Esophagus (tissue), 2 donors: ENCODE measurements at regions not wholly inside any gene's neighbourhood (a gene's known extent, or its start where the extent isn't known, plus 50 kb on each side); places are given as distances from the start of the nearest gene placed in this dataset.

Experiments
- H3K27ac ChIP-seq, 2 donors: one replicate each; pipeline ENCODE4 v1.5.1; 2013; ENCODE audit warnings: low read depth in 2 of 2, mild to moderate bottlenecking in 2 of 2, inconsistent platforms in 1 of 2, low read length in 1 of 2, moderate library complexity in 1 of 2
- H3K27me3 ChIP-seq, 2 donors: one replicate each; pipeline ENCODE4 v1.6.1; 2013; ENCODE audit warnings: low read length in 2 of 2, control low read depth in 1 of 2, mild to moderate bottlenecking in 1 of 2; ENCODE audit not compliant: insufficient read depth in 2 of 2, control insufficient read depth in 1 of 2
- H3K36me3 ChIP-seq, 2 donors: one replicate each; pipeline ENCODE4 v1.6.1; 2013; ENCODE audit warnings: low read length in 1 of 2; ENCODE audit not compliant: control insufficient read depth in 2 of 2, insufficient read depth in 2 of 2
- H3K4me1 ChIP-seq, 2 donors: one replicate each; pipeline ENCODE4 v1.6.1; 2013; ENCODE audit warnings: low read length in 1 of 2; ENCODE audit not compliant: control insufficient read depth in 2 of 2, insufficient read depth in 2 of 2
- H3K4me3 ChIP-seq, 2 donors: one replicate each; pipeline ENCODE4 v1.5.1; 2013; ENCODE audit warnings: low read length in 2 of 2, mild to moderate bottlenecking in 2 of 2, low read depth in 1 of 2, moderate library complexity in 1 of 2
- H3K9me3 ChIP-seq, 2 donors: one replicate each; pipeline ENCODE4 v1.6.1; 2013; ENCODE audit warnings: mild to moderate bottlenecking in 2 of 2, low read depth in 1 of 2, low read length in 1 of 2, moderate library complexity in 1 of 2; ENCODE audit not compliant: control insufficient read depth in 2 of 2, insufficient read depth in 1 of 2
- WGBS, 2 donors: extraction: QIAGEN DNeasy Blood & Tissue Kit; methylation state at CpG; one replicate each; pipeline ENCODE4 v1.1.7; 2013; 5-methylcytosine and 5-hydroxymethylcytosine counted together
- donor health status: healthy with polysubstance abuse.
- donor health status: Bipolar disorder and iron deficiency.

DNA sequence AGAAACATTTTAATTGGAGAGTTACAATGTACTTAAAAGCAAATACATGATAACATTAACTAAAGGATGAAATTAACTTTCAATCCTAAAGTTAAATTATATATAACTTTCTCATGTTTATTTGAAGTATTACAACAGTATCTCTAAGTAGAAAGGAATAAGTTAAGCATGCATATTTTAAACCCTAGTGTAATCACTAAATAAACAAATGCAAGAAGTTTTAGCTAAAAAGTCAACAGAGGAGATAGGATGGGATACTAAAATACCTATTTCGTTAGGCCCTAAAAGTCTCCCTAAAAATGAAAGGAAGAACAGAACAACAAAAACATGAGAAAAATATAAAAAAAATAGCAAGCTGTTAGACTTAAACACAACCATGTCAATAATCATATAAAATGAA is 361.3 kb upstream of the THBS1 start:
- Histone ChIP-seq H3K27me3 (no peaks in the 10 kb centered on the region), H3K27ac (no peak overlapping the region), H3K4me3 (no peak overlapping the region), H3K4me1 (no peaks in the 10 kb centered on the region), H3K36me3 (no peaks in the 10 kb centered on the region), H3K9me3 (no peaks in the 10 kb centered on the region)
- 63 to 70% methylated on average over 1 of the region's 1 CpG for WGBS, 2 donors

- no peak overlapping the region for H3K27ac ChIP-seq
- no peak overlapping the region for H3K4me3 ChIP-seq
- no peaks in the 10 kb centered on the region for H3K27me3 ChIP-seq
- H3K9me3 ChIP-seq: no peaks in the 10 kb centered on the region
- no peaks in the 10 kb centered on the region for H3K4me1 ChIP-seq
- WGBS, 2 donors: 75 to 84% methylated on average over 2 of the region's 2 CpGs
- H3K36me3 ChIP-seq: no peaks in the 10 kb centered on the region
Measured at GRCh38 chr15:39226169-39226937, 354.5 kb upstream of the THBS1 start.

DNA sequence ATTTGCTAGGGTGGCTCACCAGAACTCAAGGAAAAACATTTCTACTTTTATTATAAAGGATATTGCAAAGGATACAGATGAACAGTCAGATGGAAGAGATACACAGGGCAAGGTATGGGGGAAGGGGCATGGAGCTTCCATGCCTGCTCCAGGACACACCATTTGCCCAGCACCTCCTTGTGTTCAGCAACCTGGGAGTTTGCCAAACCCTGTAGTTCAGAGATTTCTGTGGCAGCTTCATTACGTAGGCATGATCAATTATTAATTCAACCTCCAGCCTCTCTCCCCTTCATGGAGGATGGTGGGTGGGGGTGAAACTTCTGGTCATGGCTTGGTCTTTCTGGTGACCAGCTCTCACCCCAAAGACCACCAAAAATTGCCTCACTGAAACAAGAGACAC is 353.9 kb upstream of the THBS1 start:
- whole genome bisulfite sequencing, 2 donors: 68 to 91% methylated on average over 1 of the region's 1 CpG
- H3K27ac ChIP-seq: no peak overlapping the region
- H3K27me3 ChIP-seq: no peaks in the 10 kb centered on the region
- H3K4me3 ChIP-seq: no peak overlapping the region
- H3K4me1 ChIP-seq: no peaks in the 10 kb centered on the region
- H3K9me3 ChIP-seq: no peaks in the 10 kb centered on the region
- no peaks in the 10 kb centered on the region for H3K36me3 ChIP-seq

DNA sequence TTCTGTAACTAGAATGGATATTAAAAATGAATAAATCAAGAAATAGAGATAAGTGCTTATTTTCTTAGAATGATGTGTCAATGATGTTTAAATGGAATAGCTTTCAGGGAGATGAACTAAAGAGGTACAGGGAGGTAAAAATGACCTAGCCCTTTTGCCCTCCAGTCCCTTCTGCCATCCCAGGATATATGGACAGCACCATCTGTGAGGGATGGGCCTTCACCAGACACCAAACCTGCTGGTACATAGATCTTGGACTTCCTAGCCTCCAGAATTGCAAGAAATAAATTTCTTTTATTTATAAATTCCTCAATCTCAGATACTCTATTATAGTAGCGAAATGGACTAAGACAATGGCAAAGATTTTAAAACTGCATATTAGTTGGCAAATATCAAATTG is 352.0 kb upstream of the THBS1 start:
- no peak overlapping the region for H3K4me3 ChIP-seq
- 96 to 97% methylated on average over 1 of the region's 1 CpG for WGBS, 2 donors

DNA sequence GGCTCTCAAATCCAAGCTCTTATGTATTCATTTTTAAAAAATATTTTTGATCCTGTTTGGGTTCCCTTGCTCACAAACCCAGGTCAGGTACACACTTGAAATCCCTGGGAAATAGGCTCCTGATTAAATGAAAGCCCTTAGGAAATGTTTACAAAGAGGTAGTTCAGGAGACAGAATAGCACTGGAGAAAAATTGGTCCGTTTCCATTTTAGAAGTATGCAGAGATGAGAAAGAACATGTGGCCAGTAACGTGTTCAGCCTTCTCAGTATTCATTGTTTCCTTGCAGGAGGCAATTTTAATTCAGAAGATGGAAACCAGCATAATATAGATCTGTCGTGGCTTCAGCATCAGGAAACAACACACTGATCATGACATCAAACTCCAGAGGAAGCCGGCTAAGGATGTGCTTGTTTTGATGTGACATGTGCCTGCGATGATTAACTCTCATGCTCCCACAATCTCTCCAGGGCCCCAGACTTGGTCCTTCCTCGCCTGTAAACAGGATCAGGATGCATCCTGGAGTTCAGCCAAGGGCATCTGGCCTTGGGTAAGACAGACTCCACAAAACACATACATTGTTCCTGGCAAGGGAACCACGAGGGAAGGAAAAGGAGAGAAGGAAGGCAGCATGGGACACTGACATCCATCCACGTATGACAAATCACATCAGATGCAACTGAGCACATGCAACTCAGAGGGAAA is 350.5 kb upstream of the THBS1 start:
- H3K36me3 ChIP-seq: no peaks in the 10 kb centered on the region
- peaks cover 0 to 3% of the 10 kb centered on the region in 2 donors for H3K4me1 ChIP-seq
- H3K27me3 ChIP-seq: no peaks in the 10 kb centered on the region
- H3K4me3 ChIP-seq: no peak overlapping the region
- 36 to 38% methylated on average over 8 of the region's 8 CpGs for WGBS, 2 donors
- no peaks in the 10 kb centered on the region for H3K9me3 ChIP-seq
- H3K27ac ChIP-seq: no peak overlapping the region

More for the DNA sequence above, 352.0 kb upstream of the THBS1 start:
- peaks cover 0 to 3% of the 10 kb centered on the region in 2 donors for H3K4me1 ChIP-seq
- no peaks in the 10 kb centered on the region for H3K9me3 ChIP-seq
- no peaks in the 10 kb centered on the region for H3K27me3 ChIP-seq
- no peak overlapping the region for H3K27ac ChIP-seq
- no peaks in the 10 kb centered on the region for H3K36me3 ChIP-seq

GRCh38 chr15:39230908-39231285 is 350.0 kb upstream of the THBS1 start:
- Histone ChIP-seq H3K4me1 (peaks cover 0 to 3% of the 10 kb centered on the region in 2 donors), H3K27ac (no peak overlapping the region), H3K9me3 (no peaks in the 10 kb centered on the region), H3K36me3 (no peaks in the 10 kb centered on the region), H3K27me3 (no peaks in the 10 kb centered on the region), H3K4me3 (no peak overlapping the region)
- 83 to 86% methylated on average over 1 of the region's 1 CpG for WGBS, 2 donors

GRCh38 chr15:39232512-39232911 is 348.4 kb upstream of the THBS1 start:
- H3K9me3 ChIP-seq: no peaks in the 10 kb centered on the region
- H3K4me1 ChIP-seq: peaks cover 0 to 3% of the 10 kb centered on the region in 2 donors
- H3K4me3 ChIP-seq: no peak overlapping the region
- no peaks in the 10 kb centered on the region for H3K36me3 ChIP-seq
- H3K27me3 ChIP-seq: no peaks in the 10 kb centered on the region
- WGBS, 2 donors: 80 to 88% methylated on average over 4 of the region's 4 CpGs
- H3K27ac ChIP-seq: no peak overlapping the region

GRCh38 chr15:39235084-39235795 is 345.6 kb upstream of the THBS1 start:
- Histone ChIP-seq H3K36me3 (no peaks in the 10 kb centered on the region), H3K27me3 (no peaks in the 10 kb centered on the region), H3K4me3 (no peak overlapping the region), H3K27ac (no peak overlapping the region), H3K4me1 (peaks cover 0 to 3% of the 10 kb centered on the region in 2 donors), H3K9me3 (no peaks in the 10 kb centered on the region)
- WGBS, 2 donors: 71 to 75% methylated on average over 5 of the region's 5 CpGs

DNA sequence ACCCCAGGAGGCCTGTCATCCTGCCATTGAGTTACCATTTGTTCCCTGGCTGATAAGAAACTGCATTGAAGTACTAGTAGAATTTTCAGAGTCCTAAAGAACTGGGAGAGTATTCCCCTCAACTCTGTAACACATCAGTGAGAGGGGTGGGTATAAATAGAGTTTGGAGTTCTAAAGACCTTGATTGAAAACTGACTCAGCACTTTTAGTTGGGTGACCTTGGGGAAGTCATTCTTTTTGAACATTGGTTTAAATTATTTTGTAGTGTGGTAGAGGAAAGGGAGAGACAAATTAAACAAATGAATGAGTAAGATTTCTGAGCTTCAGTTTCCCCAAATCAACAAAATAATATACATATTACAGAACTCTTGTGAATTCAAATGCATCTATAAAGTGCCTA is 344.5 kb upstream of the THBS1 start:
- Histone ChIP-seq H3K27me3 (no peaks in the 10 kb centered on the region), H3K4me1 (peaks cover 0 to 3% of the 10 kb centered on the region in 2 donors), H3K36me3 (no peaks in the 10 kb centered on the region), H3K4me3 (no peak overlapping the region), H3K9me3 (no peaks in the 10 kb centered on the region), H3K27ac (no peak overlapping the region)
